ENCODE measurements at regions not wholly inside any gene's neighbourhood (a gene's known extent, or its start where the extent isn't known, plus 50 kb on each side); places are given as distances from the start of the nearest gene placed in this dataset.

DNA sequence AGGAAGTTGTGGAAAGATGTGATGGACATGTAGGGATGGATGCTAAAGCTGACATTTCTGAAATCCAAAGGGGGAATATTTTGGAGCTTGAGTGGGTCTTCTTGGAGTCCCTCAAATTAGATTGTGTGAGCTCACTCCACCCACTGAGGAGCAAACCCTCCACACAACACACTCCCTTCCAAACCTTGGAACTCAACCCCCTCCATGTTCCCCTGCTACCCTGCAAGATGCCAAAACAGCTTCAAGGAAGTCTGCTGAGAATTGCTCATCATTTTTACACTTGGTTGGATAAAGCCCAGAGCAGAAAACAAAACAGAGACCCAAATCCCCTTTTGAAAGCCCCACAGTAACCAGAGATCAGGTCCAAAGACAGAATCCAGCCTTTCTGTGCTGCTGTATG is 103.3 kb upstream of the ERCC4 start:
- no peak for TF ChIP-seq FOXM1 (IDR thresholded peaks at IDR 0.05; ENCODE audit: borderline replicate concordance)
- no peak for TF ChIP-seq BHLHE40 (IDR thresholded peaks at IDR 0.05; ENCODE audit: borderline replicate concordance)
- no peak for TF ChIP-seq SP1 (IDR thresholded peaks at IDR 0.05)
- TF ChIP-seq, protein P1, sequence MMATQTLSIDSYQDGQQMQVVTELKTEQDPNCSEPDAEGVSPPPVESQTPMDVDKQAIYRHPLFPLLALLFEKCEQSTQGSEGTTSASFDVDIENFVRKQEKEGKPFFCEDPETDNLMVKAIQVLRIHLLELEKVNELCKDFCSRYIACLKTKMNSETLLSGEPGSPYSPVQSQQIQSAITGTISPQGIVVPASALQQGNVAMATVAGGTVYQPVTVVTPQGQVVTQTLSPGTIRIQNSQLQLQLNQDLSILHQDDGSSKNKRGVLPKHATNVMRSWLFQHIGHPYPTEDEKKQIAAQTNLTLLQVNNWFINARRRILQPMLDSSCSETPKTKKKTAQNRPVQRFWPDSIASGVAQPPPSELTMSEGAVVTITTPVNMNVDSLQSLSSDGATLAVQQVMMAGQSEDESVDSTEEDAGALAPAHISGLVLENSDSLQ (IDR thresholded peaks at IDR 0.05), result no peak
- no peak for TF ChIP-seq HDGF (IDR thresholded peaks at IDR 0.05; ENCODE audit: borderline replicate concordance)
- TF ChIP-seq SUZ12 (IDR thresholded peaks at IDR 0.05), result no peak
- TF ChIP-seq TARDBP (IDR thresholded peaks at IDR 0.05), result no peak
- no peak for TF ChIP-seq ARNT (IDR thresholded peaks at IDR 0.05)
- TF ChIP-seq FOXA1 (IDR thresholded peaks at IDR 0.05), result no peak
- TF ChIP-seq FOXK2 (IDR thresholded peaks at IDR 0.05), result no peak
- no peak for TF ChIP-seq ZNF384 (IDR thresholded peaks at IDR 0.05)
- no peak for TF ChIP-seq ELF4 (IDR thresholded peaks at IDR 0.05)
- no peak for TF ChIP-seq CTBP1 (IDR thresholded peaks at IDR 0.05; ENCODE audit: borderline replicate concordance)
- no peak for TF ChIP-seq L3MBTL2 (conservative IDR thresholded peaks at IDR 0.05)

Data from HEK293T (cell line).